Parathyroid adenoma (tissue), 2 donors: ENCODE measurements at regions not wholly inside any gene's neighbourhood (a gene's known extent, or its start where the extent isn't known, plus 50 kb on each side); places are given as distances from the start of the nearest gene placed in this dataset.

Experiments
- H2AFZ ChIP-seq: fragments of 300-600 bp; sonication (generic); one replicate; pipeline ENCODE4 v1.7.0; 2017; ENCODE audit warnings: antibody characterized with exemption, mild to moderate bottlenecking
- H3K27ac ChIP-seq: fragments of 300-600 bp; sonication (generic); one replicate; pipeline ENCODE4 v1.7.0; 2017
- H3K27me3 ChIP-seq: fragments of 300-600 bp; sonication (generic); one replicate; pipeline ENCODE4 v1.7.0; 2017; ENCODE audit warnings: low read length; ENCODE audit not compliant: control insufficient read depth, insufficient read depth
- H3K36me3 ChIP-seq: fragments of 300-600 bp; sonication (generic); one replicate; pipeline ENCODE4 v1.7.0; 2017; ENCODE audit warnings: low read length; ENCODE audit not compliant: control insufficient read depth, insufficient read depth
- H3K4me1 ChIP-seq: fragments of 300-600 bp; sonication (generic); one replicate; pipeline ENCODE4 v1.7.0; 2017; ENCODE audit warnings: control low read depth
- H3K4me2 ChIP-seq: fragments of 300-600 bp; sonication (generic); one replicate; pipeline ENCODE4 v1.7.0; 2017; ENCODE audit warnings: low read length
- H3K4me3 ChIP-seq: fragments of 300-600 bp; sonication (generic); one replicate; pipeline ENCODE4 v1.7.0; 2017; ENCODE audit warnings: low read depth, low read length
- H3K79me2 ChIP-seq: fragments of 300-600 bp; sonication (generic); one replicate; pipeline ENCODE4 v1.7.0; 2017; ENCODE audit warnings: control low read depth
- H3K9ac ChIP-seq: fragments of 300-600 bp; sonication (generic); one replicate; pipeline ENCODE4 v1.7.0; 2017; ENCODE audit warnings: mild to moderate bottlenecking
- H3K9me3 ChIP-seq: fragments of 300-600 bp; sonication (generic); one replicate; pipeline ENCODE4 v1.7.0; 2017; ENCODE audit warnings: low read length; ENCODE audit not compliant: control insufficient read depth
- CTCF ChIP-seq: fragments of 300-600 bp; sonication (generic); IDR thresholded peaks from one replicate; pipeline ENCODE4 v1.7.0; 2017; ENCODE audit warnings: antibody characterized with exemption, mild to moderate bottlenecking
- donor health status: primary hyperparathyroidism.

GRCh38 chrX:40433160-40433559 is 147.6 kb upstream of the ATP6AP2 start:
- Histone ChIP-seq H3K27me3 (no peaks in the 10 kb centered on the region), H2AFZ (no peak overlapping the region)
- TF ChIP-seq CTCF = no peak

GRCh38 chrX:40424259-40424658 is 156.5 kb upstream of the ATP6AP2 start:
- no peak overlapping the region for H2AFZ ChIP-seq
- no peaks in the 10 kb centered on the region for H3K36me3 ChIP-seq
- H3K9ac ChIP-seq = no peak overlapping the region
- H3K79me2 ChIP-seq = no peaks in the 10 kb centered on the region
- no peaks in the 10 kb centered on the region for H3K9me3 ChIP-seq
- H3K27ac ChIP-seq = no peak overlapping the region
- TF ChIP-seq CTCF = no peak
- H3K27me3 ChIP-seq = no peaks in the 10 kb centered on the region
- H3K4me3 ChIP-seq = no peak overlapping the region
- no peak overlapping the region for H3K4me2 ChIP-seq
- H3K4me1 ChIP-seq = no peaks in the 10 kb centered on the region

More at GRCh38 chrX:40433160-40433559, 147.6 kb upstream of the ATP6AP2 start:
- H3K79me2 ChIP-seq = no peaks in the 10 kb centered on the region
- H3K4me1 ChIP-seq = no peaks in the 10 kb centered on the region
- H3K4me2 ChIP-seq = no peak overlapping the region
- H3K36me3 ChIP-seq = no peaks in the 10 kb centered on the region
- no peak overlapping the region for H3K4me3 ChIP-seq
- H3K27ac ChIP-seq = no peak overlapping the region
- H3K9me3 ChIP-seq = no peaks in the 10 kb centered on the region
- no peak overlapping the region for H3K9ac ChIP-seq

GRCh38 chrX:40423299-40423698 is 157.5 kb upstream of the ATP6AP2 start:
- no peak overlapping the region for H3K27ac ChIP-seq
- no peak overlapping the region for H3K4me2 ChIP-seq
- no peak overlapping the region for H2AFZ ChIP-seq
- no peak overlapping the region for H3K4me3 ChIP-seq
- no peaks in the 10 kb centered on the region for H3K4me1 ChIP-seq
- no peaks in the 10 kb centered on the region for H3K79me2 ChIP-seq
- no peaks in the 10 kb centered on the region for H3K27me3 ChIP-seq
- no peaks in the 10 kb centered on the region for H3K9me3 ChIP-seq
- H3K9ac ChIP-seq = no peak overlapping the region
- H3K36me3 ChIP-seq = no peaks in the 10 kb centered on the region
- TF ChIP-seq CTCF = no peak

- Histone ChIP-seq H2AFZ (no peak overlapping the region), H3K27ac (no peak overlapping the region), H3K4me1 (no peaks in the 10 kb centered on the region), H3K4me2 (no peak overlapping the region), H3K4me3 (no peak overlapping the region), H3K27me3 (no peaks in the 10 kb centered on the region), H3K79me2 (no peaks in the 10 kb centered on the region), H3K9me3 (no peaks in the 10 kb centered on the region), H3K9ac (no peak overlapping the region), H3K36me3 (no peaks in the 10 kb centered on the region)
- TF ChIP-seq CTCF = no peak
Observed at GRCh38 chrX:40422021-40422420, 158.7 kb upstream of the ATP6AP2 start.

- Histone ChIP-seq H3K27me3 (no peaks in the 10 kb centered on the region), H3K9me3 (no peaks in the 10 kb centered on the region), H3K9ac (no peak overlapping the region), H3K27ac (no peak overlapping the region), H3K36me3 (no peaks in the 10 kb centered on the region), H2AFZ (no peak overlapping the region), H3K4me2 (no peak overlapping the region), H3K4me3 (no peak overlapping the region), H3K4me1 (no peaks in the 10 kb centered on the region), H3K79me2 (no peaks in the 10 kb centered on the region)
- no peak for TF ChIP-seq CTCF
Observed at GRCh38 chrX:40420899-40421729, 159.7 kb upstream of the ATP6AP2 start.
